Right forelimb (tissue), 1 donor: ENCODE measurements at regions not wholly inside any gene's neighbourhood (a gene's known extent, or its start where the extent isn't known, plus 50 kb on each side); places are given as distances from the start of the nearest gene placed in this dataset.

Experiments
- DNase-seq: peaks from one replicate; pipeline ENCODE4 v3.0.0-alpha.2; 2018

GRCh38 chr2:144333143-144333555 lies 186.8 kb downstream of the ZEB2 start:
- no peak for DNase-seq

DNA sequence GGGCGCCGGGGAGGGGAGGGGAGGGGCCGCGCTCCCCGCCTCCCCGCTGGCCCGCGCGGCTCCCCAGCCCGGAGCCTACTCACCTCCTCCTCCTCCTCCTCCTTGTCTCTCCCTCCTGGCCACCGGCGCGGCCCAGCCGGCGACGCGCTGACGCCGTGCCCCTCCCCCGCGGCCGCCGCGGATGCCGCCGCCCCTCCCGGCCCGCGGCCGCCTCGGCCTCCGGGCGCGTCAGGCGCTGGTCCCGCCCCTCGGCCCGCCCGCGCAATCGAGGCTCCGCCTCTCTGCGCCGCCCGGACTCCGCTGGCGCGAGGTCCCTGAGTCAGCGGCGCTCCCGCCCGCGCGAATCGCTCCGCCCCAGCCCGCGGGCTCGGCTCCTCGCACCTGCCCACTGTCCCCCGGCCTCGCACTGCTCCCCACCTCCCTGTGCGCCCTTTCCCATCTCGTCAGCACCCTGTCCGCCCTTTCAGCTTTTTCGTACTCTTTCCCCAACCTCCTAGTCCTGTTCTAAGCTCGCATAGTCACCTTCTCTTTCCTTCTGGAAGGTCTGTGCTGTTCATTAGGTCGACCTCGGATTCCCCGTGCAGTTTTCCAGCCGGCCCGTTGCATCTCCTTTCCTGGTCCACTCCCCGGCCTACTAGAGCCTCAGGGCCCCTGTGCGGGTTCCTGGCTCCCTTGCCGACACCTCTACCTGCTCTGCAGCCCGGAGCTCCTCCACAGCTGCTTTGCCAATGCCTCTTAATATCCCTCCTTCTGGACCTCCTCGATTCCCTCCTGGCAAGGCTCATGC lies 187.4 kb downstream of the ZEB2 start:
- peak; percentile 93 for DNase-seq

DNA sequence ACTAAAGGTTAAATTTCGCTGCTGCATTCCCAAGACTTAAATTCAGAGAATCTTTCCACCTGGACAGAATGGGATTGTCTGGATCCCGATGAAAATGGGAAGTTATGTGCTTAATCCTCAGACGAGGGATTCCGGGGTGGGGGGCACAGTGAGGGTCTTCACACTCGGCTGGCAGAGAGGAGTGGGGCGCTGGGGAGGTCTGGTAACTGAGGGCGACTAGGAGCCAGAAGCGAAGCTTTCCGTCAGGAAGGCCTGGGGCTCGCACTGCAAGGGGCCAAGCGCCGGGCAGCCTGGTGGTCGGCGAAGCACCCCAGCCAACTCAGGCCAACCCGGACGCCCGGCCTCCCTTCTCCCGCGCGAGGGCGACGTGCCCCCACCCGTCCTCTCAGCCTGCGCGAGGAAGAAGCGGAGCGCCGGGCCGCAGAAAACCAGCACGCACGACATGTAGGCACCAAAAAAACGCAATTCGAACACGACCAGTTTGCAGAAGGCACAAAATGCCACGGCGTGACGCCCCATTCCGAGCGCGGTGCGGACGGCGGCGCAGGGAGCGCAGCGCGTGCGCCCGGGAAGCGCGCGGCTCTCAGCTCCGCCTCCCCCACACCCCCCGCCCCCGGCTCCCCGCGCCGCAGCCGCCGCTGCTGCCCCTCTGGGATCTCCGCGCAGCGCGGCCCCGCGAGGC lies 188.1 kb downstream of the ZEB2 start:
- DNase-seq, result no peak

- no peak for DNase-seq
These were observed 188.8 kb downstream of the ZEB2 start for GRCh38 chr2:144330951-144331673.

DNA sequence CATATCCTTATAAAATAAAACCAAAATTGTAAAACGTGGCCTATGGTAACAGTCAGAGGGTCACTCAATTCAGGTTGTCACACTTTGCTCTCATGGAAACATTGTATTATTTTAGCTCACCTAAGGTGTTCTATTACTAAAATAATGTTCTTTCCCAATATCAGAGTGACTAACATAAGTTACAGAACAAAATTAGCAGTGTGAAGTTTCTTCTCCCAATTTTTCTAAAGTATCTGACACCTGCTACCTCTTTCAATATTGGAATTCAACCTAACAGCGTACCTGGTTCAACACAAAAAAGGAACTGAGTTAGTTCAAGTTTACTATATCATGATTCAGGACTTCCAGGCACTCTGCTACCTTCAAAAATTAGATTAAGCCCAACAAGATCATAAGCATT lies 190.4 kb downstream of the ZEB2 start:
- no peak for DNase-seq

GRCh38 chr2:144328938-144329337 lies 191.0 kb downstream of the ZEB2 start:
- DNase-seq, result no peak

- no peak for DNase-seq
These were observed 193.1 kb downstream of the ZEB2 start for GRCh38 chr2:144326825-144327224.

DNA sequence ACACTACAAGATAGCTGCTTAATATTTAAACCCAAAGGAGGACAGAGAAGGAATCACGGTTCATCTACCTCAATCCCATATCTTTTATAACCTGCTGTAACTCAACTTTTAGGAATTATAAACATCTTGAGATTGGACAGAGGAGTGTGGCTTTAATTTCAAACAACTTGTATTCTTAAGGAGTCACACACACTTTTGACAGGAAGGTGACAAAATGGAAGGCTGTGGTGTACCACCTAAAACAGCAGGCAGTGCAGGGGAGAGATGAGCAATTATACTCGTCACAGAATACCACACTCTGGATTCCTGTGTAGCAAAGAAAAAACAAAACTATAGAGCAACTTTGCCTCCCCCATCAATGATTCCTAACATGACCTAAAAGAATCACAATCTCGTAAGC lies 194.8 kb downstream of the ZEB2 start:
- DNase-seq, result no peak

DNA sequence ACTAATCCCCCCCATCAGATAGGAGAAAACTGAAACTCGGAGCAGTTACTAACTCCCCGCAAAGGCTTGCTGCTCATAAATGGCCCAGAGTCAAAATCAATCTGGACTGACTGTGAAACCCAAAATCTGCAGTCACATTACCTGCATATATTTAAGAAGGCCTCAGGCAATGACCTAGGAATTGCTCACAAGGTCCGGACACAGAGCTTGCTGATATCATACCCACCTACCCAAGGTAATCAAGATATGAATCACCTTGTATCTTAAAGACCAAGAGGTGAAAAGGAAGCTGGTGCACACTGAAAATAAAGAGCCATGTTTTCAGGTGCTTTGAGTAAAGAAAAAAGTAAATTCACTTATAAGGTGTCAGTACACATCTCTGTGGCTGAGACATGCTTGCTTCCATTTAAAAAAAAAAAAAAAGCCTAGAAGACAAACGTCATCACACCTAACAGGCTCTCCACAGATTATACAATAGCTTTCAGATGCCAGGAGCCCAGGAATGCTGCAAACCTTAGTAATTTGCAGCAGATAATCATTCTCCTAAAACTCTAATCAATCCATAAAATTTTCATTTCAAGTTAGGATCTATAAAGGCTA lies 195.4 kb downstream of the ZEB2 start:
- no peak for DNase-seq

DNA sequence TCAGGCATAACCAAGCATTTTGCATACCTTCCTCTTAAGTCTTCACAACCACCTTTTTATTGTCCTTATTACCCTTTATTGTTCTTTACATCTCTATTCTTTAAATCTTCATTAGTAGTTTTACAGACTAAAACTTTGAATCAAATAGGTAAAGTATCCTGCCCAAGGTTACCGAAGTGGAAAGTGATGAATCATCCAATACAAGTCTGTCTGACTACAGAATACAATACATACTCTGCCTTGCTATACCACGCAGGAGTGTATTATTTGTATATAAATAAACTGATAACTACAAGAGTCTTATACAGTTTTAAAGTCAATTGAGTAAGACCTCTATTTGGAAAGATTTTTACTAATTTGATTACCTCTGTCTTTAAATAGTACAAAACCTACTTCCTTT lies 196.0 kb downstream of the ZEB2 start:
- DNase-seq, result no peak

DNA sequence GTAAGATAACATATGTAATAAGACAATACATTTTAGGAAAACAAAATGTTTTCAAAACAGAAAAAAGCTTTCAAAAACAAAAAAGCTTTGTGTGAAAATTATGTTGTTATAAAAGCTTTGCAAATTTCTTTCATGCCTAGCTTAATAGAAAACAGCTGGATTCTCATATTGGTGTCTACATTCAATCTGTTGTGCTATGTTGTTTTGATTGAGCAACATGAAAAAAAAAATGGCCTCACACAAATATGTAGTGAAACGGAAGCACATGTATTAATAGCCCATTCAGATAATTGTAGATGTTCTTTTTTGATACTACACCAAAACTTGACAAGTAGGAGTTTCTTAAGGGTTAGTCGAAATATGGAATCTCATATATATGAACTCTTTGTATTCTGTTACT lies 197.5 kb downstream of the ZEB2 start:
- no peak for DNase-seq

DNA sequence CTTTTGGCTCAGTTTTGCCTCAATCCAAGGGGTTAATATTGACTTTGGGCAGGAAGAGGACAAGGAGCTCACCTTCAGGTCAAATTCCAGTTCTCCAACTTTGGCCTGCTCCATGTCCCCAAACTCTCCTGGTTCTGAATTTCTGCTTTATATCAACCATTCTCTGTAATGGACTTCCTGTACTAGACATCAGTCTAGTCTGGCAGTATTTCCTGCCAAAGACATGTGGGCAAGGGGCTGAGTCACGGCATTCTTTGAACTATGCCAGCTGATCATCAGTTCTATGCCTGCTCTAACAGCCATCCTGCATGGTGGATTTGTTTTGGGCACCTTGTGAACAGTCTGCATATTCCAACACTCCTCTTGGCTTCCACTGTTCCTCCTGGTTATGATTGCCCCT lies 199.4 kb downstream of the ZEB2 start:
- no peak for DNase-seq

DNA sequence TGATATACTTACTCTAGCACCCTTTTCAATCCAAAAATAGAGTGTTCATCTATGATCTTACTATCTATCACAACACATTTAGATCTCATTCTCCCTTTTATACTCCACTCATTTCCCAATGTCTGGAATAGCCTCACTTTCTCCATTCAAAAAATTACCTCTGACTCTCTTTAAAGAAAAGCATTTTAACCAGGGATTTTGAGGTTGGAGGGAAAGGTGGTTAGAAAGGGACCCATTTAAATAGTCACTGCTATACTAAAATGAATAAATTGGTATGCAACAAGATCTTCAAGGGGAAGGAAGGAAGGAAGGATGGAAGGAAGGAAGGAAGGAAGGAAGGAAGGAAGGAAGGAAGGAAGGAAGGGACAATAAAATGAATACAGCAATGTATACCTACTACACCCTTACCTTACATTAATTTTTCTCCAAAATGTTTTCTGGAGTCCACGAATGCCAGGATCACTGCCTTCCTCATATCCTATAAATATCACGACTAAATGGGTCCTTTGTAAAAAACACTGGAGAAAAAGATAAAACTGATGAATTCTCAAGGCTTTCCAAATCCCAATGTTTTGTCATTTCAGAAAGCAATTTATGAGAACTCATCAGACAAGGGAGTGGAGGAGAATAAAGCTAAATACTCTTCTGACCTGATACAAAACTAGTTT lies 202.7 kb downstream of the ZEB2 start:
- no peak for DNase-seq

GRCh38 chr2:144310889-144311608 lies 208.9 kb downstream of the ZEB2 start:
- DNase-seq, result no peak

DNA sequence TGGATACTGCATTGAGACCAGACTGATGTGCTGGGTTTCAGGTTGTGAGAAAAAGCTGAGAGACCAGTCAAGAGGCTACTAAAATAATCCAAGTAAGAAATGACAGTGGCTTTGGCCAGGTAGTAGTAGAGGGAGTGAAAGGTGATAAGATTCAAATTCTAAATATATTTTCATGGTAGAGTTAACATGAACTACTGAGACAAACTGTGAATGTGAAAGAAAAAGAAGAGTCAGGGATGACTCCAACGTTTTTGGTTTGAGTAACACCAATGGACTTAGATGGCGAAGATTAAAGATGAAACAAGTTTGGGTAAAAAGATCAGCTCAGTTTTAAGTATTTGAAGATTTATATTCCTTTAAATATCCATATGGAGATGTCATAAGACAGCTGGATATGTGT lies 209.4 kb downstream of the ZEB2 start:
- no peak for DNase-seq

GRCh38 chr2:144307711-144308110 lies 212.2 kb downstream of the ZEB2 start:
- DNase-seq, result no peak

GRCh38 chr2:144304202-144304601 lies 215.7 kb downstream of the ZEB2 start:
- DNase-seq, result no peak

DNA sequence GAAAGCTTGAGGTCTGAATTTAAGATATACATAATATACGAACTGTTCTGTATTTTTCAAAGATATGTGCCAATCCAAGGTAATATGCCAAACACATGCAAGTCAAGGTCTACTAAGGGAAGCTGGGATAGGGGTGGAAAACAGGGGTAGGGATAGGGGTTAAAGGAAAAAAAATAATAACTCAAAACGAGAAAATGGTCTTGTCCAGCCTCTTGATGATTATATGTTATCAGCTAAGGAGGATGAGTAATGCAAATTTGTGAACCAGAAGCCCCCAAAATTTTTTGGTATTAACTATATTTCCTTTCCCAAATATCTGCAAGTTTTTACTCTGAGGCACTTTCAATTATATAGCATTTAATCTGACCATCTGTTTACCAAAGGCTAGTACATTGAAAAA lies 219.3 kb downstream of the ZEB2 start:
- DNase-seq, result no peak

- DNase-seq, result no peak
These were observed 229.6 kb downstream of the ZEB2 start for GRCh38 chr2:144290276-144290675.

- no peak for DNase-seq
These were observed 231.5 kb downstream of the ZEB2 start for GRCh38 chr2:144288438-144288837.

DNA sequence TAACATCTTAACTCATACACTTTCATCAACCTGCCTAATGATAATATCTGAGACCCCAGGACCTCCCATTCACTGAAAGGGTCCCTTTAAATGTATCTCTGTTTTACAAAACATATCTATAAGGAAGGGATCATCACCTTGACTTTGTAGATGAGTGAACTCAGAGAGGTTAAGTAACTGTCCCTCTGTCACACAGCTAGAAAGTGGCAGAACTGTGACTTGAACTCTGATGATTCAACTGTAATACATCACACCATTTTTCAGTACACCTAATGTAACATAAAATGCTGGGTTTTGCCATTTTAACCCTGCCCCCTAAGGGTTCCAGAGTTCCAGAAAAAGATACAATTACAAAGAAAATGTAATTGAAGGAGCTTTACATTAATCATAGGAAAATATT lies 234.6 kb downstream of the ZEB2 start:
- no peak for DNase-seq

DNA sequence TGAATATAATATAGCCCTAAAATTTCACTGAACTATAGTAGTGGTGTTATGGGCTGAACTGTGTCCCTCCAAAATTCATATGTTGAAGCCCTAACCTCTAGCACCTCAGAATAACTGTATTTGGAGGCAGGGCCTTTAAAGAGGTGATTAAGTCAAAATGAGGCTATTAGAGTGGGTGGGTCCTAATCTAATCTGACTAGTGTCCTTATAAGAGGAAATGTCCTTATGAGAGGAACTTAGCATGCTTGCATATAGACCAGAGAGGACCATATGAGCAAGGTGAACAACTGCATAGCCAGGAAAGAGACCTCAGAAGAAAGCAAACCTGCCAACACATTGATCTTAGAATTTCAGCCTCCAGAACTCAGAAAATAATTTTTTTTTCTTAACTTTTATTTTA lies 238.4 kb downstream of the ZEB2 start:
- no peak for DNase-seq
